ENCODE measurements at regions not wholly inside any gene's neighbourhood (a gene's known extent, or its start where the extent isn't known, plus 50 kb on each side); places are given as distances from the start of the nearest gene placed in this dataset.

GRCh38 chr2:65664931-65665330 lies 232.5 kb upstream of the SPRED2 start:
- DNase-seq: no peak

GRCh38 chr2:65663831-65664407 lies 231.5 kb upstream of the SPRED2 start:
- DNase-seq: no peak

GRCh38 chr2:65662654-65663432 lies 230.4 kb upstream of the SPRED2 start:
- DNase-seq: no peak

- DNase-seq: no peak
These were observed 229.7 kb upstream of the SPRED2 start for GRCh38 chr2:65661980-65662653.

GRCh38 chr2:65660340-65660739 lies 227.9 kb upstream of the SPRED2 start:
- no peak for DNase-seq

- DNase-seq: no peak
These were observed 226.5 kb upstream of the SPRED2 start for GRCh38 chr2:65658881-65659280.

- no peak for DNase-seq
These were observed 225.9 kb upstream of the SPRED2 start for GRCh38 chr2:65658266-65658665.

- no peak for DNase-seq
These were observed 223.8 kb upstream of the SPRED2 start for GRCh38 chr2:65656160-65656718.

GRCh38 chr2:65655000-65655399 lies 222.6 kb upstream of the SPRED2 start:
- DNase-seq: no peak

- DNase-seq: no peak
These were observed 222.1 kb upstream of the SPRED2 start for GRCh38 chr2:65654496-65654895.

GRCh38 chr2:65652066-65652465 lies 219.7 kb upstream of the SPRED2 start:
- no peak for DNase-seq

GRCh38 chr2:65649811-65650589 lies 217.6 kb upstream of the SPRED2 start:
- no peak for DNase-seq

GRCh38 chr2:65647249-65647842 lies 214.9 kb upstream of the SPRED2 start:
- DNase-seq: no peak

GRCh38 chr2:65640793-65641103 lies 208.3 kb upstream of the SPRED2 start:
- DNase-seq: no peak

GRCh38 chr2:65639156-65639864 lies 206.9 kb upstream of the SPRED2 start:
- DNase-seq: no peak

- DNase-seq: no peak
These were observed 206.0 kb upstream of the SPRED2 start for GRCh38 chr2:65638443-65638842.

- no peak for DNase-seq
These were observed 204.5 kb upstream of the SPRED2 start for GRCh38 chr2:65636813-65637483.

GRCh38 chr2:65636024-65636423 lies 203.6 kb upstream of the SPRED2 start:
- no peak for DNase-seq

- no peak for DNase-seq
These were observed 201.9 kb upstream of the SPRED2 start for GRCh38 chr2:65634304-65634703.

GRCh38 chr2:65630643-65631042 lies 198.2 kb upstream of the SPRED2 start:
- no peak for DNase-seq

- no peak for DNase-seq
These were observed 195.8 kb upstream of the SPRED2 start for GRCh38 chr2:65628156-65628555.

- no peak for DNase-seq
These were observed 194.4 kb upstream of the SPRED2 start for GRCh38 chr2:65626831-65627230.
